ENCODE measurements at regions not wholly inside any gene's neighbourhood (a gene's known extent, or its start where the extent isn't known, plus 50 kb on each side); places are given as distances from the start of the nearest gene placed in this dataset.

DNA sequence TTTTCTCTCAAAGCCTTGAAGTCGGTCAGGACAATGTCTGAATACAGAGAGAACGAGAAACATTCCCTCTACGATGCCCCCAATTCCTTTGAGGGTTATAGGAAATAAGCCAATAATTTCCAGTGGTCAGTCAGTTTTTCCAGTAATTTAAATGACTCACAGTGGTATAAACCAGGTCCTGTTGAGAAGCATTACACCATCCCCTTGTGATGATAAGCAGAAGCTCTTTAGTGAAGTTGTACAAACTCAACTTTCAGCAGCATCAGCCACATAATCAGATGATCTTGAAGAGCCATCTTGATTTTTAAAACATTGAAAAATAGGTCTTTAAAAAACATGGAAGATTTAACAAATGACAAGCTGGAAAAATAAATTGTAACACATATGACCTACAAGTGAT lies 173.9 kb upstream of the ZNF462 start:
- DNase-seq: no peak

DNA sequence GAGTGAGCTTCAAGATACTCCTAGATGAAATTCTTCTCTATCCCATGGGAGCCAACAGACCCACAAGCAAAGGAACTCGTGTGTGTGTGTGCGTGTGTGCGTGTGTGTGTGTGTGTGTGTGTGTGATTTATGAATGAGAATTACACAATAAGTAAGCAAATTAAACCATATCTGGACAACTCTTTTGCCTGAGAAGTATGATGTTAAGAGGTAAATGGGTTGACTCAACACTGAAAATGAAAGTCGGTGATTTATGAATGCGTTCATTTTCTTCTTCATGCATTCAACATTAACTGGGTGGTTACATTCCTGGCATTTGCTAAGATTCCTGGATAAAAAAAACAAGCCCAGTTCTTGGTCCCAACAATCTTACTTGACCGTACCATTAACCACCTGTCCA lies 171.3 kb upstream of the ZNF462 start:
- DNase-seq: no peak

DNA sequence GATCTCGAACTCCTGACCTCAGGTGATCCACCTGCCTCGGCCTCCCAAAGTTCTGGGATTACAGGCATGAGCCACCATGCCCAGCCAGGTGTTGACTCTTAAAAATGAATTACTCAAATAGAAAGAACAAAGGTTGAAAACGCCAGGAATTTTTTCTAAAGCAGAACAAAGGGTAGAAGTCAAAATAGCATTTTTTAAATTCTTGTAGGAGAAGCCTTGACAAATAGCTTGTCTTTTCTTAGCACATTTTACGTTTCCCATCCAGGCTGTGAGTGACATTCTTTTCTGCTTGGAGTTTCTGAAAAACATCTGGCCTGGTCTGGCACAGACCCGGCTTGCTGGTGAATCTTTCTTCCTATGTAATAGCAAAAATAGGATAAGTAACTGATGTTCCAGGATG lies 169.4 kb upstream of the ZNF462 start:
- no peak for DNase-seq

DNA sequence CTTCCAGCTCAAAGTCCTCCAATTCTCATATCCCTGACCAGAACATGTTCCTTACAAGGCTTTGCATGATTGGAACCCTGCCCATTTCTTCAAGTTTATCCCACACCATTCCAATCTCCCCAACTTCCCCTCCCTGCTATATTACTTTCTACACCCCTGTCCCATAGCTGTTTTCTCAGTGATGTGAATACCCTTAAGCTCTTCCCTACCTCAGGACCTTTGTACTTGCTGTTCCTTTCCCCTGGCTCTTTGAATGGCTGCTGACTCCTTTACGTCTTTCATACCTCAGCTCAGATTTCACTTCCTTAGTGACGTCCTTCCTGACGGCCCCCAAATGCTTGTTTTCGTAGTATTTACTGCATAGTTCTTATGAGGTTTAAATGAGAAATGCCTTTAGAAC lies 166.2 kb upstream of the ZNF462 start:
- no peak for DNase-seq

- no peak for DNase-seq
Measured at GRCh38 chr9:106697390-106697749, 165.6 kb upstream of the ZNF462 start.

DNA sequence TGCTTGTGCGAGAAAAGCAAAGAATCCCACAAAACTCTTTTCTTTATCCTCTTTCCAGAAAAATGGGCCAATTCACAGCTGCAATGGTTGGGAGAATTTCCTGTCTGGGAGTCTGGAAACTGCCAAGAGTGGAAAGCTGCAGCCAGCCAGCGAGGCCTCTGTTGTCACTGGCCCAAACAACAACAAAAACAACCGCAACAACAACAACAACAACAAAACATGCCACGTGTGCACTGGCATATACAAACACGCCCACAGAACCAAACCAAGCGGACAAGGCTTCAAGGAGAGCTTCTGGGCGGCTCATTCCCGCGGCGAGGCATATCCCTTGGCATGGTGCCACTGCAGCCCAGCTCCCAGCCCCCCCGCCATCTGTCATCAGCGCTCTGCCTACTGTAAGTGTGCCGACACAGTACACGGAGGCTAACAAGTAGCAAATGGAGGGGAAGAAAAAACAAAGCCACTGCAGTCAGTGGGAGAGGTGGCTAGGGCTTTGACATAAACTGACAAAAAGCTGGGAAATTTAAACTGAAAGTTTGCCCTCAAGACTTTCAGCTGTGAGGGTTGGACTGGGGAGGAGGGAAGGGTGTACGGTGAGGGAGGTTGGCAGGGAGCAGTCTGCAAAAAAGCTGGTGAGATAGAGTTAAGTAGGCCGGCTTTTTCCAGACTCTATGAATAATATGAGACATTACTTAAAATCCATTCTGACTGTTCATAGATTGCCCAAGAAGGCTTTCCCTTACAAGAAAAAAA lies 165.0 kb upstream of the ZNF462 start:
- DNase-seq: peak; percentile 73

- DNase-seq: no peak
Measured at GRCh38 chr9:106700676-106701075, 162.3 kb upstream of the ZNF462 start.

DNA sequence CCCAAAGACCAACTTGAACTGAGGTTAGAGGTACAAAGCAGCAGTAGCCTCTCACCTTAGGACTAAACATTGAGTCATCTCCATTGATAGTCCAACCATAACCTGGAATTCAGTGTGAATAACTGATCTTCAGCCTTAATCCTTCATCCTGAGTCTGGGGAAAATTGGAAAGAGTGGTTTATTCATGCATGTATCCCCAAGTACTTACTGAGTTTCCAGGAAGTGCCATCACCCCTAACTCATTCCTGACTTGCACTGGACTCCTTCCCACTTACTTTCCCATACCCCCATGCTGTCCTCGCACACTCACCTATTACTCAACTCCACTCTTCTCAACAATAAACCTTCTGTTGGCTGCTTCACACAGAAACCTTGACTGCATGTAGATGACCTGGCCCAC lies 161.4 kb upstream of the ZNF462 start:
- no peak for DNase-seq

DNA sequence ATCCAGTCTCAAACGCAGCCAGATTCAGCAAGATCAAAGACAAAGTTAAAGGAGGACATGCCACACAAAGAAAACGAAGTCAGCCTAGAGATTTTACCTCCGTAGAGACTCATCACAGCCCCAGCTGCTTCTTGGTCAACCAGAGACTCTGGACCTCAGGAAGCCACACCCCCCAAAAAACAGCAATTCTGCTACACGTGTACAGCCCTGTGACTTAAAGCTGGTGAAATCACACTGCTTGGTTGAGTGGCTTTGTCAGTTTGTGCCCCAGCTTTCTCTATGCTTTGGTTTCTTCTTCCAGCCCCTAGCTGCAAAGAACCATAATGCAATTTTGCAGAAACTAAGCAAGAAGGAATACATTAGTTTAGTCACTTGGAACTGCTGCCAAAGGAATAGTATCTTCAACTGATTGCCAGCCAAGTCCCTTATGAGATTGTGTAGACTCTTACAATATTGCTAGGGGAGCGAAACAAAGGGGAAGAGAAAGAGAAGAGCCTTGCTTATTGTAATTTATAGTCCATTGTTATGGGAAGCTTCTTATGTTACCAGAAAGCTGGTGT lies 158.8 kb upstream of the ZNF462 start:
- DNase-seq: no peak

DNA sequence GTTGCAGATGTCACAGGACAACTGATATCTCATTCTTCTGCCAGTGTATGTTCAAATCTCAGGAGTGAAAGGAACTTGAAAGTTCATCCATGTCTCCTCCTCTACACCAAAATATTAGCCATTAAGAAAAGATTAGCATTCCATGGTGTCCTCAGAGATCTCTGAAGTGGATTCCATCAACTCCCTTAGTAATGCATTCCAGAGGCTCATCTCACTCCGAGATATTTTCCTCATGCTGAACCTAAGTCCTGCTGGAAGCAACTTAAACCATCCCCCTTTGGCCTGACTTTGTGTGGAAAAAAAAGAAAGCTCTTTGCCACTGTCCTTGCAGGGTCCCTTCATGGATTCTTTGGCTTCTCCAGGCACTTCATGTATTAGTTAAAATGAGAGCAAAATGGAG lies 155.7 kb upstream of the ZNF462 start:
- DNase-seq: no peak

- DNase-seq: no peak
Measured at GRCh38 chr9:106707738-106708474, 155.1 kb upstream of the ZNF462 start.

GRCh38 chr9:106708475-106709146 lies 154.4 kb upstream of the ZNF462 start:
- no peak for DNase-seq

DNA sequence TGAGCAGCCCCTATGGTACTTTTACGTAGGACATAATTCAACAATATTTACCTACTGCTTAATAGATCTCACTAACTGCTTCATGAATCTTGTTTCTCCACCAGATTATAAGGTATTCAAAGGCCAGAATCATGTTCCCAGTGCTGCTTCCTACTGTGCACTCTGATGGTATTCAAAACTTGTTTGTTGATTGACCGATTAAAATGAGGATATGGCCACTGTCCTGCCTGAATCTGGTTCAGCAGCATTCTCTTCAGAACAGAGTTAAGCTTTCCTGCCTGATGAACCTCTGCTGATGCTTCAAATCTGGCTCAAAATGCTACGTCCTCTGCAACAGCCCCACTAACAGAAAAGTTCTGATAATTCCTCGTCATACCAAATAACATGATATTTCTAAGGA lies 150.7 kb upstream of the ZNF462 start:
- DNase-seq: no peak

DNA sequence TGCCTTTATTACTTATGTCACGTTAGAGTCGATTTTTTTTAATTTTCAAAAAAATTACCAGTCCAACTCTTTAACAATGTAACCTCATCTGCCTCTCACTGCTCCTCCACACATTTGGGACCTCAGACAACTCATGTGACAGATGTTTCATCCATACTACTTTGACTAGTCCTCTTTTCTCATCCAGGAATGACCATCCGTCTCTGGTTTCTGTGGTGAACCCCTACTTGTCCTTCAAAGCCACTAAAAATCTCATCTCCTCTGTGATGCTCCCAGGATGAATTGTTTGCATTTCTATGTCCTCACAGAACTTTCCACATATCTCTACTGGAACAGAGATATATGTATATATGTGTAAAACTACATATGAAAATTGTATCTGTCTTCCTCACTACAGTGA lies 149.8 kb upstream of the ZNF462 start:
- no peak for DNase-seq

- DNase-seq: no peak
Measured at GRCh38 chr9:106716820-106717219, 146.1 kb upstream of the ZNF462 start.

DNA sequence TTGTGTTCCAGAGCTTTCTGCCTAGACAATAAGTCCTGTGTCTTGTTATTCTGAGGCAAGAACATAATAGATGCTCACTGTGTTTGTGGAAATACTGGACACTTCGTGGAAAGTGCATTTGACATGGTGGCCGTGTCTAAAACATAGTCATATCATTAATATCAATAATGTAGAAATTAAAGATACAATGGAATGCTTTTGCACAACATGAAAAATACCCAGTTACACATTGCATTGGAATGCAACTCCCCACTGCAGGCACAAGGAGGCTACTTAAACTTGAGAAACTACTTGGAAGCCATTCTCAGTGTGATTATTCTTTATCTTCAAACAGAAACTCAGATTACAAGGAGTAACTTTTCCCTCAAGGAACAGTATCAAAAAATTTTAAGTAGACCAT lies 145.3 kb upstream of the ZNF462 start:
- no peak for DNase-seq

DNA sequence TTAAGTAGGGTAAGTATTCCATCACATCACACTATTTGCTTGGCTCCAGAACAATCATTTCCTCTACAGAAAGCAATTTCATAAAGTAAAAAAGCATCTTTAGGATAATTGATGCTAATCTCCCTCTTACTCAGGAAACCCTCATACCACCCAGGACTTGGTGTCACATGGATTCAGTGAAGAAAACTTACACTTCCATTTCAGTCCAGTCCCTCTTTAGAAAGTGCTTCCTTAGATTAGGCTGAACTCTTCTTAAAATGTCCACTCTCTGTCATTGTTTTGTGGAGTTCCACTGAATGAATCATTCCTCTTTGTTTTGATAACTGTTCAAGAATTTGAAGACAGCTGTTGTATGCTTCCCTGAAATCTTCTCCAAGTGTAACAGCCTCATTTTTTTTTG lies 144.0 kb upstream of the ZNF462 start:
- DNase-seq: no peak

GRCh38 chr9:106722051-106722753 lies 140.8 kb upstream of the ZNF462 start:
- no peak for DNase-seq

- no peak for DNase-seq
Measured at GRCh38 chr9:106723926-106724325, 139.0 kb upstream of the ZNF462 start.

- no peak for DNase-seq
Measured at GRCh38 chr9:106724566-106724965, 138.4 kb upstream of the ZNF462 start.

GRCh38 chr9:106726070-106726815 lies 136.7 kb upstream of the ZNF462 start:
- no peak for DNase-seq

GRCh38 chr9:106727969-106728368 lies 135.0 kb upstream of the ZNF462 start:
- no peak for DNase-seq

All from NCI-H510A treated with DMSO at 0.1 percent for 48 hours (cell line).